Nucleus accumbens (tissue), 56 donors: ENCODE measurements at regions not wholly inside any gene's neighbourhood (a gene's known extent, or its start where the extent isn't known, plus 50 kb on each side); places are given as distances from the start of the nearest gene placed in this dataset.
"Not testable (repeated sequence)": the region's sequence is repeated elsewhere in the genome, so short reads cannot be mapped to it uniquely, and the experiment has no call there.

Experiments used
- DNase-seq, 56 donors: peaks; one replicate each; lab custom pipeline; 2025; lab: John Stamatoyannopoulos, UW

GRCh38 chr15:38115121-38115520, 137.5 kb upstream of the SPRED1 start:
- DNase-seq: no peak

DNA sequence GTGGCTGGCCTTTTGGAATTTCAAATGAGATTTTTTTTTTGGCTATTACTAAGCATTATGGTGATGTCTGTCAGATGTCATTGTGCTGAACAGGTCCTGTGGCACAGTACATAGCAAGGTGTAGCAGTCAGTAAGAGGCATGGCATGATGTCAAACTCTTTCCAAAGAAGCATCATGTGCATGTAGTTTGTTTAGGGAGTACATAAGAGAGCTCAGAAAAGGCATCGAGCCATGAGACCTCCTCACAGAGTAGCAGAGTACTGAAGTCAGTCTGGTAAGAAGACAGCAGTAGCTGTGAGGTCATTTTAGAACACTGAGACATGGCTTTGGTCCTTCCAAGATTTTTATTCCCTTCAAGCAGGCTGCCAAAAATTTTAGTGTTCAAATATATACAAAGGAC, 134.9 kb upstream of the SPRED1 start:
- no peak for DNase-seq

DNA sequence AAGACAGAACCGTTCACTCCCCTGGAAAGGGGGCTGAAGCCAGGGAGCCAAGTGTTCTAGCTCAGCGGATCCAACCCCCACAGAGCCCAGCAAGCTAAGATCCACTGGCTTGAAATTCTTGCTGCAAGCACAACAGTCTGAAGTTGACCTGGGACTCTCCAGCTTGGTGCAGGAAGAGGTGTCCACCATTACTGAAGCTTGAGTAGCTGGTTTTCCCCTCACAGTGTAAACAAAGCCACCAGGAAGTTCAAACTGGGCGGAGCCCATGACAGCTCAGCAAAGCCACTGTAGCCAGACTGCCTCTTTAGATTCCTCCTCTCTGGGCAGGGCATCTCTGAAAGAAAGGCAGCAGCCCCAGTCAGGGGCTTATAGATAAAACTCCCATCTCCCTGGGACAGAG, 132.8 kb upstream of the SPRED1 start:
- not testable (repeated sequence) for DNase-seq

GRCh38 chr15:38127306-38127771, 125.3 kb upstream of the SPRED1 start:
- DNase-seq: no peak

DNA sequence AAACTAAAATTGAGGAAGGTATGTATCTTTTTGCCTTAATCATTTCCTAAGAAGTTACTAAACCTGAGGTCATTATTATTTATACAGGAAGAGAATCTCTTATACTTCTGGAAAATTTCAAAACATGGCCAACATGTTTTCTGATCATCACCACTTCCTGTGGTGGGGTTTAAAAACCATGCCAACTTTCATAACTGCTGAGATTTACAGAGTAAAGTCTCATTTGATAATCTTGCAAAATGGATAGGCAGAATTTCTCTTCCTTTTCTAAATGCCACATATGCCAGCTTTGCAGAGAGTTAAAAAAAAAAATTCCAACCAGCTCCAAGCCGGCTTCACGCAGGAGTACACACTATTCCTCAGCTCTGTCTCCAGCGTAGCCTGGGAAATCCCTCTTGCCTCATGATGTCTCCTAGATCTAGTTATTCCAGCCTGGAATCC, 124.3 kb upstream of the SPRED1 start:
- peak in 2 of 56 donors; percentile 1 to 8 for DNase-seq

DNA sequence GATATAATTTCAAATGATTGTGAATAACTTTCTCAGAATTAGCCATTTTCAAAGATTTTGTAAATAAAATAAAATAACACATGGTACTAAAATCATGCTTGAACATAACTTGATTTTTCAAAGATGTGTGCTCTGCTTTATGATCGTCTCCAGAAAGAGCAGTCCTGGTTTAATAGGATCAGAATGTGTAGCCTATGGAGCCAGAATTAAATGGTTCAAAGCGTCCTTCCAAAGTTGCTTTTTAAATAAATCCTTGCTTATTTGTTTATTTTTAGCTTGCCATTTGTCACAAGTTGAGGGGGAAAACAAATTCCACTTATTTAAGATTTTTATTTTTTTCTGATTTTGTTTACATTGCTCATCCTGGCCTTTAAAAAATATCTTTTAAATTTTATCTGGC, 123.7 kb upstream of the SPRED1 start:
- no peak for DNase-seq

GRCh38 chr15:38129531-38130204, 123.0 kb upstream of the SPRED1 start:
- peak in 50 of 56 donors; percentile 11 to 88 (median 60) for DNase-seq

- peak in 6 of 56 donors; percentile 6 to 58 (median 30) for DNase-seq
Observed at GRCh38 chr15:38130205-38130567, 122.5 kb upstream of the SPRED1 start.

DNA sequence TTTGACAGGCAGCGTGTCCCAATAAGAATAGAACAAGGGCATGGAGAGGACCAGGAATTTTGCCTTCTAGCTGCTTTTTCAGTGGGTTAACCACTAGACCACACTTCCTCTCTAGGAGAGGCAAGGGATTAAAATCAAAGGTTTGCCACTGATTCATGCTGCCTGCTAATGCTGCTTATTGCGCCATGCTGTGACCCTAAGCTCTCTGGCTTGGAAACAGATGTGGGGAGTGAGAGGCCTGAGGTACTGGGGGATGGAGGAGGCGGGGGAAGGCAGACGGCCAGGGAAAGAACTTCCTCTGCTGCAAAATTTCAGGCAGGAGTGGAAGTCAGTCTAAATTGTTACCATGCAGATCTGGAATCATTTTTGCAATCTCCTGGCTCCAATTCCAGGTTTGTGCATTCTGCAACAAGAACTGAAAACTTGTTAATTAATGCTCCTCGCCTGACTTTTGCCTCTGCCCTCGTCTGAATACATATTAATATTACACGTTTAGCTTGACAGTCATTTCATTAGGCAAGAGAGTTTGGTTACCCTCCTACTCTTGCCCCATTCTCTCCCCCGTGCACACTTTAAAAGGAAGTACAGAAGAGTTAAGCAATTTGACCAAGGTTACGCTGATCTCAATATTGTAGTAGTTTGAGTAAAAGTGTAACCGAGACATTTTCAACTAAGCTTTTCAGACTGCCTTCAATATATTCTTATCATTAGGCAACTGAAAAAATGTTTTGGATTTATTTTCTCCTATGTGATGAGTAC, 121.7 kb upstream of the SPRED1 start:
- peak in 41 of 56 donors; percentile 3 to 60 (median 27) for DNase-seq

GRCh38 chr15:38134252-38134651, 118.4 kb upstream of the SPRED1 start:
- peak in 6 of 56 donors; percentile 3 to 22 (median 10) for DNase-seq

GRCh38 chr15:38142195-38142594, 110.4 kb upstream of the SPRED1 start:
- DNase-seq: not testable (repeated sequence)

DNA sequence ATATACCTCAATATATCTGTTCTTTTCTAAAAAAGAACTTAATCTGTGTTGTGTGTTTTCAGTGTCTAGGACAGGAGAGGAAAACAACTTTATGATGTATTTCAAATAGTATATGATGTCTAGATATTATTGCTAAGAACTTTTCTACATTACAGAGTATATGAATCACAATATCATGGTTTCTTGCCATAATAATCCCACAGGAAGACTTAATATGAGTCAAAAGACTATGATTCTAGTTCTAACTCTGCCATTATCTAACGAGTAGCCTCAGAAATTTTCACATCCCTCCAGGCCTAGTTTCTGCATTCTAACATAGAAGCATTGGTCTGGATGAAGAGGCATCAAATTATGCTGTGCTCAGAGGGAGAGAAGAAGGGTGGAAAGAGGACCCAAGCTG, 107.7 kb upstream of the SPRED1 start:
- no peak for DNase-seq

DNA sequence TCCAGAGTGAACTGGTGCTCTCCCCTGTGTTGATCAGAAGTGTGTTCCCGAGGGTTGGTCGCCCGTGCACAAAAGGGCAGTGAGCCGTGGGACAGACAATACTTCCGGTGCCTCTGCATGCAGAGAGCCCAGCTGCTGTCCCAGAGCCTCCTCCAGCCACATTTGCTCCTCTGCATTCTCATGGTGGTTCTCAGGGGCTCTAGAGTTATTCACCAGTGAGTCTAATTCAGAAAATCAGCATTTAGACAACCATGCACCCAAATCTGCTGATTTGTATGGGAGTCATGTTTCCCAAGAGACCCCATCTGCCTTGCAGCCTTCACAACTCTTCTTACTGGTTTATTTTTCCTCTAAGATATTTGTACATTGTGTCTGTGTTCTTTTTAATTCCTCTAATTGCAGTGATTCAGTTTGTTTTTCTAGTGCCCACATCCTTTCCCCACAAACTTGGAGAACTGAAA, 107.0 kb upstream of the SPRED1 start:
- peak in 23 of 56 donors; percentile 0 to 27 (median 8) for DNase-seq

GRCh38 chr15:38147246-38147645, 105.4 kb upstream of the SPRED1 start:
- no peak for DNase-seq

GRCh38 chr15:38148471-38148870, 104.2 kb upstream of the SPRED1 start:
- DNase-seq: no peak

GRCh38 chr15:38149315-38149714, 103.3 kb upstream of the SPRED1 start:
- no peak for DNase-seq

- DNase-seq: no peak
Observed at GRCh38 chr15:38150148-38150547, 102.5 kb upstream of the SPRED1 start.

DNA sequence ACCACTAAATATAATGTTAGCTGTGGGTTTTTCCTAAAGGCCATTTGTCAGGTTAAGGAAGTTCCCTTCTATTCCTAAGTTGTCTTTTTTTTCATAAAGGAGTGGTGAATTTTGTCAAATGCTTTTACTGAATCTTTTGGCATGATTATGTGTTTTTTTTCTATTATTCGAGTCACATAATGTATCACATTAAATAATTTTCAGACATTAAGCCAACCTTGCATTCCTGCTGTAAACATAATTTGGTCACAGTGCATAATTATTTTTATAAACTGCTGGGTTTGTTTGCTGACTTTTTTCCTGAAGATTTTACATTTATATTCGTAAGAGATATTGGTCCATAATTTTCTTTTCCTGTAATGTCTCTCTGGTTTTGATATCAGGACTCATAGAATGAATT, 101.8 kb upstream of the SPRED1 start:
- no peak for DNase-seq

GRCh38 chr15:38153781-38154180, 98.9 kb upstream of the SPRED1 start:
- no peak for DNase-seq

GRCh38 chr15:38154255-38154654, 98.4 kb upstream of the SPRED1 start:
- no peak for DNase-seq

- no peak for DNase-seq
Observed at GRCh38 chr15:38154837-38155236, 97.8 kb upstream of the SPRED1 start.

DNA sequence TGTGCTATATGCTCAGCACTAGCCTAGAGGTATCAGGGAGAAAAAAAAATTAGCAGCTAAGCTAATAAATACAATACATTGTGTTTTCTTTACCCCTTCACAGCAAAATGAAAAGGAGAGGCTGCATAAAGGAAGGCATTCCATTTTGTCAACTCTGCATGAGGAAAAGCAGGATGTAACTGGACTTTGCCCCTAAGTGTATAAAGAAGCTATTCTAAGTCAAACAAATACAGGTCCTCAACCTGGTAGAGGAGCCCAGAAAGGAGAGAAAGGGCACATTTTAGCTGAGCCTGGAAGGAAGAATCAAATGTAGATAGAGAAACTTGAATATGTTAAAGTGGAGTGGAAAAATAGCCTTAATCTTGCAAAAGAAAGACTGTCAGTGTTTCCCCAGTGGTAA, 89.0 kb upstream of the SPRED1 start:
- DNase-seq: no peak
